ENCODE measurements at regions not wholly inside any gene's neighbourhood (a gene's known extent, or its start where the extent isn't known, plus 50 kb on each side); places are given as distances from the start of the nearest gene placed in this dataset.

- no peak for TF ChIP-seq ZBTB26 (CRISPR knock-in tag; IDR thresholded peaks at IDR 0.05)
- TF ChIP-seq CTCF (IDR thresholded peaks at IDR 0.05 in 2 of 3, conservative IDR thresholded peaks at IDR 0.05 in 1 of 3; ENCODE audit: insufficient read depth in 2 of 3, low read depth in 1 of 3, low read length in 3 of 3), result no peak
- TF ChIP-seq GABPB1 (CRISPR knock-in tag; IDR thresholded peaks at IDR 0.05), result no peak
- no peak for TF ChIP-seq MEIS2 (IDR thresholded peaks at IDR 0.05; ENCODE audit: partially characterized antibody)
- TF ChIP-seq PML (IDR thresholded peaks at IDR 0.05; ENCODE audit: low read length), result no peak
- no peak for TF ChIP-seq EP300 (IDR thresholded peaks at IDR 0.05; ENCODE audit: low read length)
Measured at GRCh38 chr11:133694701-133695100, 150.6 kb downstream of the SPATA19 start.
